ENCODE measurements at regions not wholly inside any gene's neighbourhood (a gene's known extent, or its start where the extent isn't known, plus 50 kb on each side); places are given as distances from the start of the nearest gene placed in this dataset.

DNA sequence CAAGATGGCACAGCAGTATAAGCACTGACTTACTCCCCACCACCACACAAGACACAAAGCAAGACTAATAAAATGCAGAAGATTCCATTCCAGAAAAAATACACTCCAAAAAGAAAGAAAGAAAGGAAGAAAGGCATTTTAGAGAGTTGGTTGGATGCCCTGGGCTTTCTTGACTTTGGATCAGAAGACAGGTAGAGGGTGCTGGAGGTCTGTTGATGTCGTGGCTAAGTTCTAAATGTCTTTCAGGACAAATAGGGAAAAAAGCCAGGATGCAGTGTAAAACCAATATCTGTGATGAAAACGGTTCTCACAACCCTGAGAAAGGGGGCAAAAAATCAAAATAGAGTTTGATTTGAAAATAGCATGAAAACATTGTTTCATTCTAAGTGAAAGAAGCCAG, 555.2 kb upstream of the PRKX start:
- no peak for TF ChIP-seq ZNF785 (CRISPR knock-in tag; IDR thresholded peaks at IDR 0.05)
- TF ChIP-seq ZNF444 (CRISPR knock-in tag; IDR thresholded peaks at IDR 0.05): no peak
- no peak for TF ChIP-seq BMI1 (IDR thresholded peaks at IDR 0.05; ENCODE audit: low read length)
- TF ChIP-seq, protein P1, sequence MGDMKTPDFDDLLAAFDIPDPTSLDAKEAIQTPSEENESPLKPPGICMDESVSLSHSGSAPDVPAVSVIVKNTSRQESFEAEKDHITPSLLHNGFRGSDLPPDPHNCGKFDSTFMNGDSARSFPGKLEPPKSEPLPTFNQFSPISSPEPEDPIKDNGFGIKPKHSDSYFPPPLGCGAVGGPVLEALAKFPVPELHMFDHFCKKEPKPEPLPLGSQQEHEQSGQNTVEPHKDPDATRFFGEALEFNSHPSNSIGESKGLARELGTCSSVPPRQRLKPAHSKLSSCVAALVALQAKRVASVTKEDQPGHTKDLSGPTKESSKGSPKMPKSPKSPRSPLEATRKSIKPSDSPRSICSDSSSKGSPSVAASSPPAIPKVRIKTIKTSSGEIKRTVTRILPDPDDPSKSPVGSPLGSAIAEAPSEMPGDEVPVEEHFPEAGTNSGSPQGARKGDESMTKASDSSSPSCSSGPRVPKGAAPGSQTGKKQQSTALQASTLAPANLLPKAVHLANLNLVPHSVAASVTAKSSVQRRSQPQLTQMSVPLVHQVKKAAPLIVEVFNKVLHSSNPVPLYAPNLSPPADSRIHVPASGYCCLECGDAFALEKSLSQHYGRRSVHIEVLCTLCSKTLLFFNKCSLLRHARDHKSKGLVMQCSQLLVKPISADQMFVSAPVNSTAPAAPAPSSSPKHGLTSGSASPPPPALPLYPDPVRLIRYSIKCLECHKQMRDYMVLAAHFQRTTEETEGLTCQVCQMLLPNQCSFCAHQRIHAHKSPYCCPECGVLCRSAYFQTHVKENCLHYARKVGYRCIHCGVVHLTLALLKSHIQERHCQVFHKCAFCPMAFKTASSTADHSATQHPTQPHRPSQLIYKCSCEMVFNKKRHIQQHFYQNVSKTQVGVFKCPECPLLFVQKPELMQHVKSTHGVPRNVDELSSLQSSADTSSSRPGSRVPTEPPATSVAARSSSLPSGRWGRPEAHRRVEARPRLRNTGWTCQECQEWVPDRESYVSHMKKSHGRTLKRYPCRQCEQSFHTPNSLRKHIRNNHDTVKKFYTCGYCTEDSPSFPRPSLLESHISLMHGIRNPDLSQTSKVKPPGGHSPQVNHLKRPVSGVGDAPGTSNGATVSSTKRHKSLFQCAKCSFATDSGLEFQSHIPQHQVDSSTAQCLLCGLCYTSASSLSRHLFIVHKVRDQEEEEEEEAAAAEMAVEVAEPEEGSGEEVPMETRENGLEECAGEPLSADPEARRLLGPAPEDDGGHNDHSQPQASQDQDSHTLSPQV (IDR thresholded peaks at IDR 0.05): no peak
- FAIRE-seq (no peak), DNase-seq (ENCODE audit: extremely low read depth in 1 of 4, low spot score in 3 of 4) (no peak), ATAC-seq (no peak)
- in situ Hi-C loops (cut with MboI): no loop called here
- no peak overlapping the region for H3K27ac ChIP-seq (ENCODE audit: extremely low read depth, low read depth, low read length)
- H3K9ac ChIP-seq (ENCODE audit: insufficient read depth in 1 of 2, low read depth in 2 of 2, low read length in 2 of 2): no peak overlapping the region
- ChIA-PET CTCF (ENCODE audit: low intra/inter-chr PET ratio) (no interaction called here), POLR2A (no interaction called here)
- no peaks in the 10 kb centered on the region for H3K36me3 ChIP-seq (ENCODE audit: control insufficient read depth, insufficient read depth, low read length)
- no peaks in the 10 kb centered on the region for H4K20me1 ChIP-seq (replicated peaks; ENCODE audit: control insufficient read depth, insufficient read depth, low read length)
- no peaks in the 10 kb centered on the region for H3K27me3 ChIP-seq (ENCODE audit: control insufficient read depth in 2 of 2, insufficient read depth in 2 of 2, low read length in 2 of 2)
- intact Hi-C loops (cut with micrococcal nuclease): no loop called here
- WGBS (ENCODE audit: insufficient coverage, low coverage, missing lambda C conversion rate): 0% methylated on average over 2 of the region's 2 CpGs
- no peak overlapping the region for H3K4me3 ChIP-seq
- H3K4me1 ChIP-seq (replicated peaks in 1 of 2; ENCODE audit: control insufficient read depth in 2 of 2, insufficient read depth in 2 of 2, low read length in 2 of 2): no peaks in the 10 kb centered on the region
- no TSS peak for BruUV-seq (replicated peaks)
- H3K9me3 ChIP-seq (replicated peaks; ENCODE audit: control insufficient read depth, insufficient read depth, low read depth, low read length): no peaks in the 10 kb centered on the region
- no peak overlapping the region for H2AFZ ChIP-seq (ENCODE audit: low read depth, low read length)
- H3K79me2 ChIP-seq (ENCODE audit: control insufficient read depth, insufficient read depth, low read length): no peaks in the 10 kb centered on the region
- no peaks in the 10 kb centered on the region for H3K9me1 ChIP-seq (ENCODE audit: control insufficient read depth, insufficient read depth, low read length)
- no peak overlapping the region for H3K4me2 ChIP-seq (ENCODE audit: insufficient read depth, low read length)
